ENCODE measurements at regions not wholly inside any gene's neighbourhood (a gene's known extent, or its start where the extent isn't known, plus 50 kb on each side); places are given as distances from the start of the nearest gene placed in this dataset.
A peak's percentile ranks its signal among the peaks of the same experiment; 100 is the strongest.

DNA sequence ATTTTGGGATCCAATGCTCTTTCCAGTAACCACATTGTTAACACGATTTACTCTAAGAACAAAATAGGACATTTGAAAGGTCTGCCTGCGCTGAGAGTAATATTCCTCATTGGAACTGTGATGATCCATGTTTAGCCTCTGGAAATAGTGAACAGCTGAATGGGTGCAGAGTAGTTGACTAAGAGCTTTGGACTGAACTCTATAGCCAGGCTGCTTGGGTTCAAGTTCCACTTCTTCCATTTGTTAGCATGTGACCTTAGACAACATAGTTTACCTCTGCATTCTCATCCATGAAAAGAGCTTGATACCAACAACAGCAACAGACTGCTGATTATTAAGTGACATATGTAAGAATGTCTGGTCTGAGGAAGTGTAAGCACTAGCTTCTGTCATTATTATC, 128.3 kb upstream of the MMADHC start:
- TF ChIP-seq, protein P1, sequence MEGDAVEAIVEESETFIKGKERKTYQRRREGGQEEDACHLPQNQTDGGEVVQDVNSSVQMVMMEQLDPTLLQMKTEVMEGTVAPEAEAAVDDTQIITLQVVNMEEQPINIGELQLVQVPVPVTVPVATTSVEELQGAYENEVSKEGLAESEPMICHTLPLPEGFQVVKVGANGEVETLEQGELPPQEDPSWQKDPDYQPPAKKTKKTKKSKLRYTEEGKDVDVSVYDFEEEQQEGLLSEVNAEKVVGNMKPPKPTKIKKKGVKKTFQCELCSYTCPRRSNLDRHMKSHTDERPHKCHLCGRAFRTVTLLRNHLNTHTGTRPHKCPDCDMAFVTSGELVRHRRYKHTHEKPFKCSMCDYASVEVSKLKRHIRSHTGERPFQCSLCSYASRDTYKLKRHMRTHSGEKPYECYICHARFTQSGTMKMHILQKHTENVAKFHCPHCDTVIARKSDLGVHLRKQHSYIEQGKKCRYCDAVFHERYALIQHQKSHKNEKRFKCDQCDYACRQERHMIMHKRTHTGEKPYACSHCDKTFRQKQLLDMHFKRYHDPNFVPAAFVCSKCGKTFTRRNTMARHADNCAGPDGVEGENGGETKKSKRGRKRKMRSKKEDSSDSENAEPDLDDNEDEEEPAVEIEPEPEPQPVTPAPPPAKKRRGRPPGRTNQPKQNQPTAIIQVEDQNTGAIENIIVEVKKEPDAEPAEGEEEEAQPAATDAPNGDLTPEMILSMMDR (IDR thresholded peaks at IDR 0.05) = no peak
- TF ChIP-seq POLR2AphosphoS5 (IDR thresholded peaks at IDR 0.05) = no peak
- TF ChIP-seq EP300 (IDR thresholded peaks at IDR 0.05) = no peak
- TF ChIP-seq POLR2A (IDR thresholded peaks at IDR 0.05) = no peak
- no peaks in the 10 kb centered on the region for H3K4me1 ChIP-seq
- 96% methylated on average over 2 of the region's 2 CpGs for WGBS

DNA sequence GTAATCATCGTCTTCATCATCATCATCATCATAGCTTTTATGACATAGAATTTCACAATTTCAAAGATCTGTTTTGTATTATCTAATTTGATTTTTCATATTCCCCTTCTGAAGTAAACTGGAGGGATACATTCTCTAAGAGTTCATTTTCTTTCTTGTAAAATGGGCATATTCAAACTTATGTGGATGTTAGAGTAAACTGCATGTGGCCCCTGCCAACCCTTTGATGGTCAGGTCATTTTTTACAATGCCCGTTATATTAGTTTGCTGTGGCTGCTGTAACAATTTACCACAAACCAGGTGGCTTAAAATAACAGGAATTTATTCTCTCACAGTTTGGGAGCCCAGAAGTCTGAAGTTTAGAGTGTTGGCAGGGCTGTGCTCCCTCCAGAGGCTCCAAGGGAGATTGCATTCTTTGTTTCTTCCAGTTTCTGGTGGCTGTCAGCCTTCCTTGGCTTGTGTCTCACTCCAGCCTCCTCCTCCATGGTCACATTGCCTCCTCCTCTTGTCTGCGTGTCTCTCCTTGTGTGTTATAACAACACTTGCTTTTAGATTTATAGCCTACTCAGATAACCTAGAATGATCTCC, 127.5 kb upstream of the MMADHC start:
- Histone ChIP-seq H3K27ac (no peak overlapping the region), H3K4me1 (no peaks in the 10 kb centered on the region), H3K9me3 (no peaks in the 10 kb centered on the region), H3K36me3 (no peaks in the 10 kb centered on the region), H3K4me3 (no peak overlapping the region), H3K27me3 (no peaks in the 10 kb centered on the region)
- no peak for DNase-seq (ENCODE audit: low spot score in 2 of 2)
- 71% methylated on average over 3 of the region's 3 CpGs for WGBS
- TF ChIP-seq EP300 (IDR thresholded peaks at IDR 0.05) = no peak
- no peak for TF ChIP-seq POLR2AphosphoS5 (IDR thresholded peaks at IDR 0.05)
- no peak for TF ChIP-seq POLR2A (IDR thresholded peaks at IDR 0.05)
- TF ChIP-seq, protein P1 (IDR thresholded peaks at IDR 0.05) = peak in 1 of 2 donors; percentile 48

More for the DNA sequence above, 128.3 kb upstream of the MMADHC start:
- Histone ChIP-seq H3K36me3 (no peaks in the 10 kb centered on the region), H3K27me3 (no peaks in the 10 kb centered on the region), H3K27ac (no peak overlapping the region), H3K9me3 (no peaks in the 10 kb centered on the region), H3K4me3 (no peak overlapping the region)
- no peak for DNase-seq (ENCODE audit: low spot score in 2 of 2)

DNA sequence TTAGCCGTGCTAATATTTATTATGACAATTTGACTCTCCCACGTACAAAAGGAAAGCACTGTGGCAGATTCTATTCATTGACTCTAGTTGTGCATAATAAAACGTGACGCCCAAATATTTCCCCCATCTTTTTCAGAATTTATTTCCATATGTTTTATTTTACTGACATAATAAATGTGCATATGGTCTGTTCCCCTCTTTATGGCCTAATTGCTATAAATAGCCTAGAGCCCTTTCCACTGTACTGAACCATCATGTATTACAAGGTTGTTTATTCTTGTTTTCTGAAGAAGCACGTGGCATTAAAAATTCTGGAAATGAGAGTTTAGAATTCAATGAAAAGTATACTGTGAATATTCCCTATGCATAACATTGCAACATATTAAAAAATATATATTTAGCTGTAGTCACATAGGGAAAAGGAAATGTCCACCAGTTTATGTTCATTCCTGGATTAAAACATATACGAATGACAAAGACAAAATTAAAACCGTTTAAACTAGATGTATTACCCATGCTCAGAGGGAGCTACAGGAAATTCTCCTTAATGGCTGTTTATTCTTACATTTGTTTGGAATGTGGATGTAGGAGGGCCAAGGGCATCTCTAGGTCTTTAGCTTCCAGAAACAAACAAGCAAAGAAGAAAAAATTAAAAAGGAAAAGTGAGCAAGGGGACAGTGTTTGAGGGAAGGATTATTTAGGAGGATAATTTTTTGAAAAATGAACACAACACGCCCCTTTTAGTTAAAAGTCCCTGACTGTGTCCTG, 122.1 kb upstream of the MMADHC start:
- H3K4me1 ChIP-seq = no peaks in the 10 kb centered on the region
- no peak for DNase-seq (ENCODE audit: low spot score in 2 of 2)
- H3K9me3 ChIP-seq = no peaks in the 10 kb centered on the region
- no peaks in the 10 kb centered on the region for H3K27me3 ChIP-seq
- WGBS = 84% methylated on average over 8 of the region's 8 CpGs
- TF ChIP-seq POLR2AphosphoS5 (IDR thresholded peaks at IDR 0.05) (no peak), EP300 (IDR thresholded peaks at IDR 0.05) (no peak), POLR2A (IDR thresholded peaks at IDR 0.05) (no peak)
- TF ChIP-seq, protein P1 (IDR thresholded peaks at IDR 0.05) = no peak
- H3K36me3 ChIP-seq = no peaks in the 10 kb centered on the region
- H3K4me3 ChIP-seq = no peak overlapping the region
- H3K27ac ChIP-seq = no peak overlapping the region

- Histone ChIP-seq H3K9me3 (no peaks in the 10 kb centered on the region), H3K27me3 (no peaks in the 10 kb centered on the region), H3K4me1 (no peaks in the 10 kb centered on the region), H3K4me3 (no peak overlapping the region), H3K36me3 (no peaks in the 10 kb centered on the region), H3K27ac (no peak overlapping the region)
- DNase-seq (ENCODE audit: low spot score in 2 of 2) = no peak
- TF ChIP-seq, protein P1 (IDR thresholded peaks at IDR 0.05) = no peak
- TF ChIP-seq POLR2A (IDR thresholded peaks at IDR 0.05) = no peak
- TF ChIP-seq EP300 (IDR thresholded peaks at IDR 0.05) = no peak
- TF ChIP-seq POLR2AphosphoS5 (IDR thresholded peaks at IDR 0.05) = no peak
- 98% methylated on average over 2 of the region's 2 CpGs for WGBS
Observed at GRCh38 chr2:149703281-149703680, 115.7 kb upstream of the MMADHC start.

DNA sequence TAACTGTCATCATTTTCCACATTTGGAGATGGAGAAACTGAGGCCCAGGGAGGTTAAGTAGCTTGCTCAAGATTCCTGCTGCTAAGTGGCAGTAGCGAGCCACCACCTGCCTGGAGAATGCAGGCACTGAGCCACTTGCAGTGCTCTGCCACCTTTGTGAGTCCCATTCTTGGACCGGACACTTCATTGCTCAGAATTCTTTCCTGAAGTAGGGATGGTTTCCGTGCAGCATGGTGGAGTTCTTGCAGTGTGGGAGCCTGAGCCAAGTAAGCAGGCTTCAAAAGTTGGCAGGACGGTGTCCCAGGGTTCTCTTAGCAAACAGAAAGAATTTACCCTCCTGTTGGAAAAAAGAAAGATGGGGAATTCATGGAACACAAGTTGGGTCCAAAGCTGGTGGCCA, 115.0 kb upstream of the MMADHC start:
- H3K4me1 ChIP-seq = no peaks in the 10 kb centered on the region
- no peaks in the 10 kb centered on the region for H3K27me3 ChIP-seq
- H3K9me3 ChIP-seq = no peaks in the 10 kb centered on the region
- no peak overlapping the region for H3K4me3 ChIP-seq
- H3K36me3 ChIP-seq = no peaks in the 10 kb centered on the region
- DNase-seq (ENCODE audit: low spot score in 2 of 2) = no peak
- 91% methylated on average over 4 of the region's 4 CpGs for WGBS
- TF ChIP-seq POLR2A (IDR thresholded peaks at IDR 0.05) (no peak), EP300 (IDR thresholded peaks at IDR 0.05) (no peak), POLR2AphosphoS5 (IDR thresholded peaks at IDR 0.05) (no peak)
- TF ChIP-seq, protein P1 (IDR thresholded peaks at IDR 0.05) = no peak
- H3K27ac ChIP-seq = no peak overlapping the region

All from suprapubic skin (tissue), 4 donors.